GM21526 (cell line): ENCODE measurements at regions not wholly inside any gene's neighbourhood (a gene's known extent, or its start where the extent isn't known, plus 50 kb on each side); places are given as distances from the start of the nearest gene placed in this dataset.

ENCODE experiments used
- ATAC-seq: cut with Tn5 transposase; IDR thresholded peaks from one replicate; pipeline ENCODE4 v1.9.1; 2021; ENCODE audit warnings: moderate library complexity; ENCODE audit not compliant: unreplicated experiment, low FRiP score

DNA sequence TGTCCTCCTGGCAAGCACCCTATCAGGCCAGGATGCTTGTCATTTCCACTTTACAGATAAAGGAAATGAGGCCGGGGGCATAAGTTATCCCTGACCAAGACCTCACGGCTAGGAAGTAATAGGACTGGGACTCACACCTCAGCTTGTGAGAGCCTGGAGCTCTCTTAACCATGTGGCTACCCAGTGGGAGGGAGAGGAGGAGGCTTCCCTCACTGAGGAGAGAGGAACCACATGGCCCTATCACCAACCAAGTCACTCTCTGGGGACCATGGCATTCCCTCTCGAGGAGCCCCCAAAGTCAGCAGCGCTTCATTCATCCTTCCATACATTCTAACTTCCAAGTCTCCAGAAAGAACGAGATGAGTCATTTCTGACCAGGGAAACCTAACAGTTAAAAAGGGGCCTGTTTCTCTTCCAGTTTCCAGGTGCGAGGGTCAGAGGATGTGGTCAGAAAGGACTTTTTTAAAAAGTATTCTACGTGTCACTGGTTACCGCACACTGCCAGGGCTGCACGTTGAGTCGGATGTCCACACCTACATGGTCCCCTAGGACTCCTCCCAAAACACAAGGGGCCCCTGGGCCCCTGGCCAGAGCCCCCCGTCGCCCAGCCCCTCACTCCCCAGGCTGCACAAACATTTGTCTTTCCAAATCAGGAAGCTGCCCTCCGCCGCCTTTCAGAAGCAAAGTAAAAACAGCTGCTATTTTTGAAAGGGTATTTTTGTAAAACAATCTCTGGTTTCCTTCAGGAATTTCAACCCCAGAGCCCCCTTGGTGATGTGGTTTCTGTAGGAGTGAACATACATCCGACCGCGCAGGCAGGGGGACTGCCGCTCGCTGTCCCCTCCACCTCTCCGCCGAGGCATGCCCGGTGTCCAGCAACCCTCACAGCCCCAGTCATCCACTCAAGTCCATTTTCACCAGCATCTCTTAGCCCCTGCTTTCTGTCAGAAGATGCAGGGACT, 128.2 kb upstream of the CHST15 start:
- ATAC-seq = peak; percentile 46

DNA sequence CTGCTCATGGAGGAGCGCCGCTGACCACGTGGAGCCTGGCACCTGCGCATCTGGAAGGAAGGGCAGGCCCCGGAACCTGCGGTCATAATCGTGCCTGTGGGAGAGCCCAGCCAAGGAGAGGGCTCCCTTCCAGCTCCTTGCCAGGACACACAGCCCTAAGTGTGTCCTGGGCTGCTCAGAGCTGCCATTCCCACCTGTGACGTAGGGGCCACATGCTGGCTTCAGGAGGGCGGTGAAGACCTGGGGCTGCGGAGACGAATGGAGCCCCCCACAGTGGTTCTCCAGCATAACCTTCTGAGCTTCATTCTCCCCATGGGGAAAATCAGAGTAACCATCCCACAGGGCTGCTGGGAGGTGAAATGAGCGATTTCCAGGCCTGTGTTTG, 127.6 kb upstream of the CHST15 start:
- no peak for ATAC-seq

DNA sequence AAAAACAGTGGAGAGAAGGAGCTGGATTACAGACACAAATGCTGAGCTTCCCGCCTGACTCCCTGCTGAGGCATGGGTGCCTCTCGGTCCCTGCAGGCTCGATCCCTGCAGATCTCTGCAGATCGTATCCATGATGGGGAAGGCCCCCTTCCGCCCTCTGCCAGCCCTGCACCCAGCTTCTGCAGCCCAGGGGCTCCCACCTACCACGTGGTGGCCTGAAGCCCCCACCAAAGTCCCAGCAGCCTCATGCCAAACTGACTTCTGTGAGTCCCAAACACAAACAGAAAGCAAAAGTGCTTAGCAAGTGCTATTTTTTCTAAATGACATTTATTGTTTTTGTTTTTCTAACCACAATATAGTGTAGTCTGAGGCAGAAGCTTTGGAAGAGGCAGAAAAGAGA, 127.1 kb upstream of the CHST15 start:
- no peak for ATAC-seq

DNA sequence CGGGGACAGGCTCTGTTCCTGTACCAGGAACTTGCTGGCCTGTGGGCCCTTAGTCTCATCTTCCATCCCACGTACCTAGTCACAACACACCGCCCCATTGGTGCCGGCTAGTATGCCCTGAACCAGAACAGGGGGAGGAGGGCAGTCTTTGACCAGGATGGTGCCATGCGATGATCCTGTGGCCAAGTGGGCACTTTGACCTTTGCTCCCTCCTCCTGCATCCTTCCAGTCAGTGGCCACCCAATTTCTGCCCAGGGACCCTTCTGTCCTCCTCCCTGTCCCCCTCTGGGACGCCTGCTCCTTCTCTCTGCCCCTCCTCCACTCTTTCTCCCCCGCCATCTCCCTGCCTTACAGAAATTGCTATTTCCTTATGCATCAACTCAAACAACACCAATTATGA, 126.3 kb upstream of the CHST15 start:
- no peak for ATAC-seq

DNA sequence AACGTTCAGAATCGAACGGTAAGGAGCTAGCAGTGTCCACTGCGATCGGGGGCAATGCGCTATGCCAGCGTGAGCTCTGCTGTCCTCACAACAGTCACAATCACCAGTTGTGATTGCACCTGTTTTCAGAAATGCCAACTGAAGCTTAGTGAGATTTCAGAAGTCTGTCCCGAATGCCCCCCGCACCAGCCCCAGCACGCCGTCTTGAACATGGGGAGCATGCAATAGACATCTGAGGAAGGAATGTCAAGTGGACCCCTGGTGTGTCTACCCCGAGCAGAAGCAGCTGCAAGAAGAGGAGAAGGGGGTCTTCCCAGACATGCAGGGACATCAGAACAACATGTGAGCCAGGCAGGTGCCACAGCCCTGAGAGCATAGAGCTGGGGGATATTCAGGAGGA, 125.7 kb upstream of the CHST15 start:
- ATAC-seq = no peak

DNA sequence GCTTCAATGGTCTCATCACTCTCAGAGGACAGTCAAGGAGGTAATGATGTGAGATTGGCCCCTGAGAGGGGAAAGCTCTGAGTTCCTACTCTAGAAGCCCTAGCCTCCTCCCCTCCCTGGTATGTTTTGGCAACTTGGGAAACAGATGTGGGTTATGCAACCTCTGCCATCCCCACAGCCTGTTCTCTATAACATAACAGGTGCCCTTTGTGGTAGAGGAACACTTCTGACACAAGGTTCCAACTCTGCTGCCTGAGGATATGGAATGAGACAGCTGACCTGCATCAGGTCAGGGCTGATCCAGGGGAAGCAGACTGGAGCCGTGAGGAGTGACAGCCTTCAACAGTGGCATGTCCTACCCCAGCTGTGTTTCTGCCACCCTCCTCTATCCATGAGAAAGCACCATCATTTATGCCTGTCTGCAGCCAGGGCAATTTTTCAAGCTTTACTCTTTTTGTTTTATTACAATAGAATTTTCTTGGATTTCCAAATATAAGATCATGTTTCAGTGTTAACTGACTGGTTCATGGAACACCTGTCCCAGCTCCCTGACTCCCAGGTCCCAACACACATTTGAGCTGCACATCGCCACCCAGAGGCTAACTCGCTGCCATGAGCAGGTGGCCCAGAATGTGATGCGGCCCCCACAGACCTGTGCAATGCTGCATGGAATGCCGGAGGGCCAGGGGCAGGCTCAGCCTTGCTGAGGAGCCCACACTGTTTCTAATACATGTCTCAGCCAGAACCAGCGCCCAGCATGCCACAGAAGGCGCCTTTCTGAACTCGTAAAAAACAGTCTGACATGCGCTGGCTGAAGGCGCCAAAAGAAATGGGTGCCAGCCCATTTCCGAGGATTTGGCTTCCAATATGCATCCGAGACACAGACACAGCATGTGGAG, 124.8 kb upstream of the CHST15 start:
- ATAC-seq = no peak

DNA sequence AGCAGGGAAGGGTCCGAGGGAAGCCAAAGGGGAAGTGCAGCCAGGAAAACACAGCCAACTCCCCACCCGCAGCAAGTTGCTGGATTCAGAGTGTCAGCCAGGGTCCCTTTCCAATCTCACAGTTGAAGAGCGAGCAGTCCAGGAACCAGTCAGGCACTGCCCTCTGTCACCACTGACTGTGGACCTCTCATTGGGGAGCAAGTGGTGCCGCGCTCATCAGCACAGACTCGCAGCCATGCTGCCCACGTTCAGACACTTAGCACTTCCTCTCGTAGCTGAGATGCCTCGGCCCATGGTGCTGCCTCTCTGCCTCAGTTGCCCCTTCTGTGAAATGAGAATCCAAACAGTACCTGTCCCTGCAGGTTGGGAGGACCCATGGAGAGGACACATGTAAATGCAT, 123.6 kb upstream of the CHST15 start:
- no peak for ATAC-seq

DNA sequence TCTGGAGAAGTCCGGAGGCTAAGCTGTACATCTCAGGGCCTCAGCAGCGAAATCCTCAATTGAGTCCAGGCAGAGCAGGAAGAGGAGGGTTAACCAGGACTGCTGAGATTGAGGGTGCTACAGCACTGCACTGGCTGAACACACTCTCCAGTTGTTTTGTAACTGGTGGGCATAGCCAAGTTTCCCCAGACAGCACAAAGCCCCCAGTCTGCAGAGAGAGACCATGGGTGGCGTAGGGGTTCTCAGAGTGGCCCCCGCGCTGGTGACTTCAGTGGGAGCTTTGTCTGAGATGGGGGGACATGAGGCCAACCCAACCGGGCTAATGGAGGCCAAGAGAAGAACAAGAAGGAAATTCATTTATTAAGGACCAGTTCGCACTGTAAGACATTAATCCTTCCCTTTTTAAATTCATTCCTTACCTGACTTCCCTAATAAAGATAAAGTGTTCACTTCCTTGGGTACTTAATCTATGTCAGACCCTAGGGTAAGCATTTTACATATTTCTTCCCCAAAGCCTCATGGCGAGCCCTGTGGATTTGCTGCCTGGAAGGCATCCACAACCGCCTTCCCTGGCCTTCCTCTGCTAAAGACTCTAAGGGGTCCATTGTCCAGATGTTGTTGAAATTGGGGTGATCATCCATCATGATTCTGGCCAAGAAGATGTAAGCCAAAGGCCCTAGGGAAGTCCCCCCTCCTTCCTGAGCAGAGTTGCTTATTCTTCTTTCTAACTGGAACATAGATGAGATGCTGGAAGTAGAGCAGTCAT, 121.4 kb upstream of the CHST15 start:
- no peak for ATAC-seq

DNA sequence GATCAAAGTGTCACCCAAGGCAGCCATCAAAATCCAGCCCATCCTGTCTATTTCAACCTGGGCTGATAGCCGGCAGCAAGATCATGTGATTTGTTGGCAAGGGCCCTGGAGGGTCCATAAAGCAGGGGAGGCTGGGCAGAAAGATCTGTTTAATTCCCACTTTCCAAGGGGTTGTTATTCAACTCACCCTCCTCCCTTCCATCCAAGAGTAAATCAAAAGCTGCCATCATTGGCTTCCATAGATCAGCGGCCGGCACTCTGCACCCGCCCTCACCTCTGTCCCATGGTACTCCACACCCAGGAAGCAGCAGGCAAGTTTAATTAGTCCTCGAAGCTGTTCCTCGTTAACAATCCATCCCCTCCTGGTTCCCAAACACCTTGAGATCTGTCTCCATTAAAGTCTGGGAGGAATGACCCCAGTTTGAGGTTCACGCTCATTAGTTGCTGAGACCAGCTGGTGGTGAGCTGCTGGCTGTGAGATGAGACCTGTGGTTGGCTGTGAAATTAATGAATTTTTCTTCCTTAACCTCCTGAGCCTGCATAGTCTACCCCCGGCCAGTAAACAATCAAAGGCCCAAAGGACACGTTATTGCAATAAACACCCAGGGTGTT, 120.6 kb upstream of the CHST15 start:
- no peak for ATAC-seq

DNA sequence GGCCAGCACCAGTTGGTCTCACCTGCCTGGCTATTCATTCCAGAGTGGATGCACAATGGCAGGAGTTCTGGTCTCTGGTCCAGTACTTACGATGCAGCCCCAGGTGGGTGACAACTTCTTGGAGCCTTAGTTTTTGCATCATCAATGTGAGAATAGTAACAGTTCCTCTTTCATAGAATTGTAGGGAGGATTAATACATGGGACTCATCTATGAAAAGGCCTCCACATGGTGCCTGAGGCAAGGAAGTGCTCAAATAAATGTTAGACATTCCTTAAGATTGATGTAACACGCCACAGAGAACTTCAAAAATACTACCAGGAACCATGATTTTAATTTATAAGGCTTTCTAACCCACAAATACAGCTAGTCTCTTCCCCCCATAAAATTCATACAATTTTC, 120.1 kb upstream of the CHST15 start:
- no peak for ATAC-seq

DNA sequence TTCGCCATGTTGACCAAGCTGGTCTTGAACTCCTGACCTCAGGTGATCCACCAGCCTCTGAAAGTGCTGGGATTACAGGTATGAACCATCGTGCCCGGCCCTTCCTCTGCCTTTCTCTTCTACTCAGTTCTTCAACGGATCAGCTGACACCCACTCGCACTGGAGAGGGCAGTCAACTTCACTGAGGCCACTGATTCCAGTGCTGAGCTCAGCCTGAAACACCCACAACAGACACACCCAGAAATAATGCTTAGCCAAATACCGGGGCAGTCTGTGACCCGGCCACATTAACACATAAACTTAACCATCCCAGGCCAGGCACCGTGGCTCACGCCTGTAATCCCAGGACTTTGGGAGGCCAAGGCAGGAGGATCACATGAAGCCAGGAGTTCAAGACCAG, 119.3 kb upstream of the CHST15 start:
- ATAC-seq = no peak

DNA sequence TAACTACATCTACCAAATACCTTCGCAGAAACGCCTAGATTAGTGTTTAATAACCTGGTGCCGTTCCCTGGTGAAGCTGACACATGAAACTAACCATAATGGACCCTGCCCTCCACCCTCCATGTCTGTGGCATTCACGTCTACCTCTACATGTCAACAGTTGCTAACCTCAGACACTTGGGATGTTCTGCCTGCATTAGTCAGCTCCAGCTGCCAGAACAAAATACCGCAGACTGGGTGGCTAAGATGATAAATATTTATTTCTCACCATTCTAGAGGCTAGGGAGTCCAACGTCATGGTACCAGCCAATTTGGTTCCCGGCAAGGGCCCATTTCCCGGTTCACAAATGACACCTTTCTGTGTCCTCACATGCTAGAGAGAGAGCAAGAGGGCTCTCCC, 118.5 kb upstream of the CHST15 start:
- no peak for ATAC-seq

DNA sequence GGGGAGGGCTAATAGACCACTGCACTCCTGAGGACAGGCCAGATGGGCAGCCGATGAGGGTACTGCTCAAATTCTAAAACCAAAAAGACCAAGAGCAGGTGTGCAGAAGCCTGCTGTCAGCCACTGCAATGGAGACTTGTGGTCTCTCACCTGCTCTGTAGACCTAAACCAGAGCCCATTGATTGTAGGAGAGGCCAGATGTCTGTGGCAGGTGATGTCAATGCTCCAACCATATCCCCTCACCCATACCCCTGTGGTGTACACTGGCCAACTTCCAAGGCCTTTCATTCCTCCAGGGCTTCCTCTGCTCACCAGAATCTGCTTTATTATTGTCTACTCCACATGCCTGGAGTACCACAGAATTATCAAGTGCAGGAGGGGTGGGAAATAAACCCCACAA, 116.9 kb upstream of the CHST15 start:
- no peak for ATAC-seq

DNA sequence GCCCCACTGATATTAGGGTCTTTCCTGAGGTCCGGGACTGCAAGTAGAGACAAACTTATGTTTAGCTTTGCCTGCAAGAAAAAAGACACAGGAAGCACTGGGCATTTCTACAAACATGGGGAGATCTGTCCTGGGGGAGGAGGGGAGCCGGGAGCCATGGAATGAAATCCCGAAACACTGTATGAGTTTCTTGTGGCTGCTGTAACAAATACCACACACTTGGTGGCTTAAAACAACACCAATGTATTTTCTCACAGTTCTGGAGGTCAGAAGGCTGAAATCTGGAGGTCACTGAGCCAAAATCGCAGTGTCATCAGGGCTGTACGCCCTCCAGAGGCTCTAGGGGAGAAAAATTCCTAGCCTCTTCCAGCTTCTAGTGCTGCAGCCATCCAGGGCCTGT, 114.0 kb upstream of the CHST15 start:
- ATAC-seq = no peak

DNA sequence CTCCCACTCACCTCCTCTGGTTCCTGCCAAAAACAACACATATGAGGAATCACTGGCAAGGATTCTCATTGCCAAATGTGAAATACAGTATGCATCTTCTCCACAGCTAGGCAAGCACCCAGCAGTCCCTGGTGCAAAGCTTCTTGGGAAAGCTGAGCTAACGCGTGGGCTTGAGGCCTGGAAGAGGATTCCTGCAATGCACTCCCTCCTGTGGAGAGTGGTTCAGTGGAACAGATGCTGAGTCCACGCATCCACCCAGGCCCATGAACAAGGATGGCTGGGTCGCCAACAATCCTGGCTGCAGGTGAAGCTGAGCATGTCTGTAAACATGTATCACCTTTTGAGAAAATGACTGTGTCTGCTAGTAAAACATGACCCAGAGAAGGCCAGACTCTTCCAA, 113.2 kb upstream of the CHST15 start:
- ATAC-seq = no peak

DNA sequence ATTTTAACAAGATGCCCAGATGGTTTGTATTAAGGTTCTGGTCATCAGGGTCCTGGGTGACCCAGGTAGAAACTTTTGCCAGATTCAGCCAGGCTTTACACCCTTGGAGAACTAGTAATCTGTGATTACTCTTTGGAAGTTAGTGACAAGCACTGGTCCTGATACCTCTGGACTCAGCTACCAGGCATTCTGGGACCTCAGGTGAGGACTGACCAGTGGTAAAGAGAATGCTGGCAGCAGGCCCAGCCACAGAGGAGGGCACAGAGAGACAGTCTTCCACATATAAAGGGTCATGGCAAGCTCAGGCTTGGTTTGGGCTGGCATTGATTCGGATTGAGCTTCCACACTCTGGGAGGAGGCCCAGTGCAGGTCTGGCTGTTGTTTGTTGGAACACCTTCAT, 112.0 kb upstream of the CHST15 start:
- ATAC-seq = no peak

DNA sequence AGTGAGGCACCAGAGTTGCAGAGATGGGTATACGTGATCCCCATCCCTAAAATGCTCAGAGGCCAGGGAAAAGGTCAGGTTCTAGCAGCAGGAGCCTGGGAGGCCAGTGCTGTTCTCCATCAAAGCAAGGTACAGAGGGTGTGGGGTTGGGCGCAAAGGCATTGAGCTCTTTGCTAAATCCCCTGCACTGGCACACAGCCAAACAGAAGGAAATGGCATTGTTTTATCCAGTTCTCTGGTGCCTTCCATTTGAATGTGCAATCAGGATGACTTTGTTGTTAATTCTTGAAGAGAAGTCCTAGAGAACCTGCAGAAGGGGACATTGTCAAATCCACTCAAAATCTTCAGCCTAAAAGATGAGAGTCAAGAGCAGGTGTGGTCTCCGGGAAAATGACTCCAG, 111.3 kb upstream of the CHST15 start:
- no peak for ATAC-seq

DNA sequence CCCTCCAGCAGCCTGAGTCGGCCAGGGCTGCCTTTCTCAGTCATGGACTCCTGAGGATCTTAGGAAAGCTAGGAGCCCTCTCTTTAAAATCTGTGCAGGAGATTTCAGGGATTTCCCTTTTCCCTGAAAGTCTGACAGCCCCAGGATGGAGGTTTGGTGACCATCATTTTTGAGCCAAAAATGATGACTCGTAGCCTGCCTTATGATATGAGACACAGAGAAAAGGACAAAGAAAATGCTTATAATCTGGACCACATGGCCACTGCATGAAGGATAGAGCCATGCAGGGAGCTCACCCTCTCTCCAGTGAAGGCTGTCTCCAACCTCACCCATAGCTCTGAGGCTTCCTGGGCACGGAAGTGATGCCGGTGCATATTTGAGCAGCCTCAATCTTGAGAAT, 106.6 kb upstream of the CHST15 start:
- ATAC-seq = no peak

DNA sequence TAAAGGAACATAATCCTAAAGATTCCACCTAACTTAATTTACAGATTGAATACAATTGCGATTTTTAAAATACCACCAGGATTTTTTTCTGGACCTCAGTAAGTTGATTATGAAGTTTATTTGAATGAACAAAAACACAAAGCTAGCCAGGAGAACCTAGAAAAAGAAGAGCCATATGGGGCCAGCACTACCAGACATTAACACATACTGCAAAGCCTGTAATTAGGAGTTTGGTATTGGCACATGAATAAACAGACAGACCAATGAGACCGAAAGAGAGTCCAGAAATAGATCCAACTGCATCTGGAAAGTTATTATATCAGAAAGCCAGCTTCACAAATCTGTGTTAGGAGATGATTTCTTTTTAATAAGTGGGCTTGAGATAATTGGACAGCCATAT, 105.5 kb upstream of the CHST15 start:
- no peak for ATAC-seq

DNA sequence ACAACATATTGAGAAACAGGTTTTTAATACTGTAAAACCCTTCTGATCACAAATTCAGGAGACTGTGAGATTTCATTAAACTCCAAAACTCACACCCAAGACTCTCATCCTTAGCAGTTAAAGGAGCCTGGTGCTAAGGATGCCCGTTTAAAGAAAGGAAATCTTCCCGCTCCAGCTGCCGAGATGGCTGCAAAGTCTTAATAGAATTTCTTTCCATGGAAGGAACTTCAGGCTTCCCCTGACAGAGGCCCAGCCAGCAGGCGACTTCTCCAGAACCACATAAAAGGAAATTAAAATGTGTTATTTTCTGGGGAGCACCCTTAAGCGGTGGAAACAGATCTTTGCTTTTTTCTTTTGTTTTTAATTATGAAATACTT, 104.7 kb upstream of the CHST15 start:
- no peak for ATAC-seq
